ENCODE measurements at regions not wholly inside any gene's neighbourhood (a gene's known extent, or its start where the extent isn't known, plus 50 kb on each side); places are given as distances from the start of the nearest gene placed in this dataset.

GRCh38 chr7:25858525-25859411 is 293.2 kb upstream of the NFE2L3 start:
- no peak overlapping the region for H3K4me3 ChIP-seq (ENCODE audit: low read depth, poor library complexity, severe bottlenecking)
- no peak for DNase-seq (ENCODE audit: low spot score in 2 of 2)
- 66 to 68% methylated on average over 47 of the region's 47 CpGs for WGBS, 2 donors
- intact Hi-C loops (cut with DNase I; ENCODE audit: low total_unique reads), result loop anchor here (5.0 kb wide), 1 partner anchor 1309 kb away; the partner anchor contains the start of gene HOXA9
- TF ChIP-seq POLR2A (IDR thresholded peaks at IDR 0.05), result no peak
- no peak for TF ChIP-seq CTCF (IDR thresholded peaks at IDR 0.05)

- WGBS, 2 donors, result 69 to 75% methylated on average over 19 of the region's 19 CpGs
- TF ChIP-seq POLR2A (IDR thresholded peaks at IDR 0.05) (no peak), CTCF (IDR thresholded peaks at IDR 0.05) (no peak)
- intact Hi-C loops (cut with DNase I; ENCODE audit: low total_unique reads), result loop anchor here (5.0 kb wide), 1 partner anchor 1308 kb away; the partner anchor contains the start of gene HOXA9
- no peak for DNase-seq (ENCODE audit: low spot score in 2 of 2)
- H3K4me3 ChIP-seq (ENCODE audit: low read depth, poor library complexity, severe bottlenecking), result no peak overlapping the region
Observed at GRCh38 chr7:25859412-25860274, 292.4 kb upstream of the NFE2L3 start.

DNA sequence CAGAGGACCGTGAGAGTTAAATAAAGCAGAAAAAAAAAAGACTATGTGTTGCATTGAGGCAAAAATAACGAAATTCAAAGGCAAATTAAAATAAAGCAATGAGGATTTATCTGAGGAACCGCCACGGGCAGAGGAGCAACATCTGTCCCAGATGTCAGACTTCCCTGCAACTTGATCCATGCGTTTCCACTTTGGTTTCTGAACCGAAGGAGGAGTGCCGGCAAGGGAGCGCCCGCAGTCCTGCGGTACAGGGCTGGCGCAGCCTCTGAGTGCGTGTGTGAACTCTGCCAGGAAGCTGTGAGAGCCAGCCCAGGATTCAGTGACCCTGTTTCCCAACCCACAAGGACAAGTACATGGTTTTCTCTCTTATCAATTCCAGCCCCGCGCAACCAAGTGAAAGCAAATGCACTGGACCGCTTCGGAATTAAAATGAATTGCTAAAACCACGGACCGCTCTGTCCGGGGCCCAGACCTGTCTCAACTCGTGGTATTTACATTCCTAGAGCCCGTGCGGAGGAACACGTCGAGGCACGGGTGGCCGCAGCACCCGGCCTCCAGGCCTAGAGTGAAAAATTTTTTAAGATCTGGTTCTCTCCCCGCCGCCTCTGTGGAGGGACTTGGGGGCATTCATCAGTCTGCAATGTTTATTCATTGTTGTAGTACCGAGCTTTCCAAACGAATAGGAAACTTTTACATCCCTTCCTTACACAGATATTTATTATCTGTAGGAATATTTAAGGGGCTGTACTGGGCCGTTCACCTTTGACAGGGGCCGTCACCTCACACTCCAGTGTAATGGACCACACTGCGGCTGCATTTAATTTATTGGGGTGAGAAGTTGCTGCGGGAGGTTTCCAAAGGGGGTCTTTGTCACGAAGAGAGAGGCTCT is 291.5 kb upstream of the NFE2L3 start:
- no peak overlapping the region for H3K4me3 ChIP-seq (ENCODE audit: low read depth, poor library complexity, severe bottlenecking)
- no peak for DNase-seq (ENCODE audit: low spot score in 2 of 2)
- TF ChIP-seq CTCF (IDR thresholded peaks at IDR 0.05) (no peak), POLR2A (IDR thresholded peaks at IDR 0.05) (no peak)
- WGBS, 2 donors, result 54 to 59% methylated on average over 36 of the region's 36 CpGs
- intact Hi-C loops (cut with DNase I; ENCODE audit: low total_unique reads), result no loop called here

GRCh38 chr7:25861164-25861496 is 290.9 kb upstream of the NFE2L3 start:
- intact Hi-C loops (cut with DNase I; ENCODE audit: low total_unique reads), result no loop called here
- 68% methylated on average over 7 of the region's 7 CpGs for WGBS, 2 donors
- no peak overlapping the region for H3K4me3 ChIP-seq (ENCODE audit: low read depth, poor library complexity, severe bottlenecking)
- no peak for DNase-seq (ENCODE audit: low spot score in 2 of 2)
- TF ChIP-seq POLR2A (IDR thresholded peaks at IDR 0.05) (no peak), CTCF (IDR thresholded peaks at IDR 0.05) (no peak)

DNA sequence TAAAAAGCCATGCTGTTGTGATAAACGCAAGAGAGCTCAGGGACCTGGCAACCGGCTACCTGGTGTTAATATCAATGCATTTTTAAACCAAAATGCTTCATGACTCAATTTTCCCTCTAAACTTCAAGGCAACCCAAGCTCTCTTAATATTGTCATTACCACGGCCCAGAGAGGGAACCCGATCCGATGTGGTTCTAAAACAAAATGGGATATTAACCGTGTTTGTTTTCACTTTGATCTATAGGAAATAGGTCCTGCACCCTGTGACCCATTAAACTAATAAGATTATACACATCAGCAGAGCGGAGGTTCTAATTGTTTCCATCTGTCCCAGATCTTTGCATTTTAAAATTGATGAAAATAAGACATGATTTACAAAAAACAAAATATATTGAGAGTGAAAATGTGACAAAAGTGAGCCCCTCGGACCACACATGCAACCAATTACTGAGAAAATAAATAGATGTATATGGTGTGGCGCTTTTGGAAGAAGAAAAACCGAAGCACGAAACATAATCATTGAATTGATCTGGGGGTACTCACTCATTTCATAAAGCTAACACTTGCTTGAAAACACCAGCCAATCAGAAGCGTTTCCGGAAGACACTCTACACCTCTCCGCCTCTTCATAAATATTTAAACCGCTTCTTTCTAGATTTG is 290.3 kb upstream of the NFE2L3 start:
- intact Hi-C loops (cut with DNase I; ENCODE audit: low total_unique reads), result no loop called here
- no peak overlapping the region for H3K4me3 ChIP-seq (ENCODE audit: low read depth, poor library complexity, severe bottlenecking)
- DNase-seq (ENCODE audit: low spot score in 2 of 2), result no peak
- TF ChIP-seq CTCF (IDR thresholded peaks at IDR 0.05) (no peak), POLR2A (IDR thresholded peaks at IDR 0.05) (no peak)
- 21 to 23% methylated on average over 15 of the region's 15 CpGs for WGBS, 2 donors
